Effector CD8-positive, alpha-beta T cell (primary cell): ENCODE measurements at regions not wholly inside any gene's neighbourhood (a gene's known extent, or its start where the extent isn't known, plus 50 kb on each side); places are given as distances from the start of the nearest gene placed in this dataset.

Source experiments
- DNase-seq: peaks from one replicate; lab custom pipeline; 2025; lab: John Stamatoyannopoulos, UW

DNA sequence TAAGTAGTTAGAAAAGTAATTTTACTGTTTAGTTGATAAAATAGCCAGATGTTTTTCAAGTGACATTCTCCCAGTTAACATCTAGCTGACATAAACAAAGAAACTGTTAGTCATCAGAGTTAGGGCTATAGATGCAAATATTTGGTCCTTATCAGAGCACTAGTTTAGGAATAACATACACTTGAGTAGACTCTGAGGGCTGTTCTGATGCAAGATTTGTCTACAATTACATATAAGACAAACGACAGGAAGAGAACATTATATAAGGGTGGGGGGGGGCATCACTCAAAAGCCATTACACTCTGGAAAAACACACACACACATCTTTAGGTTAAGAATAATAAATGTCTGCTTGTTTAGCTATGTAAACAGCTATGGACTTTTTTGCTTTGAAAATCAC lies 554.4 kb upstream of the LRRTM1 start:
- no peak for DNase-seq

DNA sequence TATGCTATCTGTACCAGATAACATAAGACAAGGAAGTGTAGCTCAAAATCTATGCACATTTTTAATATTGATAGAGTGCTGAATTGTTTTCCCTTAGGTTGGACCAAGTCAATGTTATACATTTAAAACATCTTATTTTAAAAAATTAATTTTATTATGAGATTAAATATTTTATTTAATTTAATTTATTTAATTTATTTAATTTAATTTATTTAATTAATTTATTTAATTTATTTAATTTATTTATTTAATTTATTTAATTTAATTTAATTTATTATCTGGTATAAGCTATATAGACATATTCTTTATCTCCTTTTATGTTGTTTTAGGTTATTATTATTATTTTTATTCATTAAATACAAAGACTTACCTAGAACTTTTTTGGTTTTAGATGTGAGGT lies 551.7 kb upstream of the LRRTM1 start:
- DNase-seq, result no peak

- no peak for DNase-seq
These were observed 550.3 kb upstream of the LRRTM1 start for GRCh38 chr2:80854831-80855230.

GRCh38 chr2:80852808-80853139 lies 548.2 kb upstream of the LRRTM1 start:
- no peak for DNase-seq

DNA sequence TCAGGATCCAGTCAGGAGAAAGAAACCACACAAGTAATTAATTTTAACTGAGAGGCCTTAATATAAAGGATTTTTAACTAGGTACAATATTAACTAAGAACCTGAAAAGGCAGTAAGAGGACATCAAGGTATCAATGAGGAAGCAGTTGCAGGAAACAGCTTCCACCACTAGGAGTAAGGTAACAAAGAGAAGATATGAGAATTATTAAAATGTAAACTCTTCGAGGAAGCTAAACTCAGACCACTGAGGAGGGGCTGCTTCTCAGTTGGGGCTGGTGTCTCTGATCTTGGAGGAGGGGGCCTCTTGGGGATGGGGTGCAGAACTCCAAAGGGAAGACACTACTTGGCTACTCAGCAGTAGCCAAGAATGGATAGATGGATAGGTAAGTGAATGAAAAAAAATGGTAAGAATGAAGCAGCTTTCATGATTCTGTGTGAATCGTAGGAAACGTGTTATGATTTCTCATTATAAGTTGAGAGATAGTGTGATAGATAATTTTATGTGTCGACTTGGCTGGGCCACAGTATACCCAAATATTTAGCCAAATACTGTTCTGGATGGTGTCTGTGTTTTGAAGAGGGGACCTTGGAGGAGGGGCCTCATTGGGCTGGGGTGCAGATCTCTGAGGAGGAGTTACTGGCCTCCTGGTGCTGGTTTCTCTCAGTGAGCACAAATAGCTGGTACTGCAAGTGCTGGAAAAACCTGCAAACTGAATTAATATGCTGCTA lies 547.7 kb upstream of the LRRTM1 start:
- no peak for DNase-seq

- DNase-seq, result no peak
These were observed 526.3 kb upstream of the LRRTM1 start for GRCh38 chr2:80830891-80831290.

DNA sequence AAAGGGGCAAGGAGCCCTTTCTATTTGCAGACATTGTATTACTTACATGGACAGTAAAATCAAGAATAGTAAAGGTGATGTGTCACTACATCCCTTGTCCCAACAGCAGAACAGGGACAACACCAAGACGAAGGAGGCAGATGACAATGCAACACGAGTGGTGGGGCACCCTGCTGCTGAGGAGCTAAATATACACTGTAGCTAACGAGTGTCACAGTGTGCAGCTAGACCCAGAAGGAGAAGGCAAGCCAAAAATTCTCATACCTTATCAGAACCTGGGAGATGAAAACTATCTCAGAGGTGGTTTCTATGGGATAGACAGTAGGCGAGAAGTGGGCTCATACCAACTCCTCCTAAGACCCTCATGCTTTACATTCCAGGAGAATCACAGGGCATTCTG lies 518.4 kb upstream of the LRRTM1 start:
- DNase-seq, result no peak

GRCh38 chr2:80815259-80815658 lies 510.7 kb upstream of the LRRTM1 start:
- no peak for DNase-seq

- DNase-seq, result no peak
These were observed 482.0 kb upstream of the LRRTM1 start for GRCh38 chr2:80786584-80786983.

DNA sequence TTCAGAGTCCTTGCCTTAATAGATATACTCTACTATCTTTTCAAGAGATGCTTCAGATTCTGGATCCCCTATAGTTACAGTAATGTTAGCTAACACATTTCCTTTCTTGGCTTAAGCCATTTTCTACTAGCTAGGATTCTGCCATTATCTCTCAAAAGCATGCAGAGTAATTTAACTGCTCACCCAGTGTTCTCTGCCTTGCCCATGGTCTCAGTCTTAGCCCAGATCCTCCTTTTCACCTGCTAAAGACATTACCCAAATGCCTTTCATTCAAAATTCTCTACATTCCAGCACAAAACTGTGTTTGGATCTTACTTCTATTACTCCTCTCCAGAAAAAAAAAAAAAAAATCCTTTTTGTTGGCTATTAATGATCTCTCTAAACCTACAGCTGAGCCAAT lies 474.2 kb upstream of the LRRTM1 start:
- DNase-seq, result no peak

DNA sequence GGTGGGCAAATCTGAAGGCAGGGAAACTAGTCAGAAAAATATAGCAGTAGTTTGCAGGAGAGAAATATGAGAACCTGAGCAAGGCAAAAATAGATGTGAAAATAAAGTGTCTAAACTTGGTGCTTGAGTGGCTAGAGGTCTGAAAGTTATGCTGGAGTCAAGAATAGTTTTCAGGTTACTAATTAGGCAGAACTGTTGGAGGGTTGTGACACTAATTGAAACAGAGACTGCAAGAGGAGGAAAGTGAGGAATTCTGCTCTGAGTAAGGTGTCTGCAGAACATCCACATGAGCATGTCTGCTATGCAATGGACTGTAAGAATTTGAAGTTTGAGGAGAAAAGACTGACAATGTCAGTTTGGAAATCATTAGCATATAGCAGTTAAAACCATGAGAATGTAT lies 444.0 kb upstream of the LRRTM1 start:
- DNase-seq, result no peak

DNA sequence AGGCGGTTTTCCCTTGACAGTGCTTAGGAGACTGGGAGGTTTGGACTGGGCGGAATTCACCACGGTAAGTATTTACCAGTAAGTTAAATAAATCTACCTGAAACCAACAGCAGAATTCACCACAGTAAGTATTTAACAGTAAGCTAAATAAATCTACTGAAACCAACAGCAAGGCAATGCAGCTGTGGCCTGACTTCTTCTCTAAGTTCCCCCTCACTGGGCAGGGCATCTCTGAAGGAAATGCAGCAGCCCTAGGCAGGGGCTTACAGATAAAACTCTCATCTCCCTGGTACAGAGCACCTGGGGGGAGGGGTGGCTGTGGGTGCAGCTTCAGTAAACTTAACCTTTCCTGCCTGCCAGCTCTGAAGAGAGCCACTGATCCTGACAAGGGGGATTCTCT lies 432.5 kb upstream of the LRRTM1 start:
- no peak for DNase-seq

DNA sequence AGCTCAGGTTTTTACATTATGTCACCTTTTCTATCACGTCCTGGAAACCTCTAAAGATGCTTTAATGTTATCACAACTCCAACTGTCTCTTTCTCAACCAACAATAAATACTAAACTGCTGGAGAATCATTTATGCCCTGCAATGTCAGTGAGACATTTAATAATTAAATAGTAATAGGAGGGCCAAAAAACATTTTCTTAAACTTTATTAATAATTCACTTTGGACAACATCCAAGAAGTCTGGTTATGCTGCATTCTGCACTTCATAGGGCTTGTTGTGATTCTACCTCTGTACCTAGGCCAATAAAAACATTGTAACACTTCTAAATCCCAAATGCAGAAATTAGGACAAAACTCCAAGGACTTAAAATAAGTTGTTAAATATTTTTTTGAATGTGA lies 420.4 kb upstream of the LRRTM1 start:
- DNase-seq, result no peak

- no peak for DNase-seq
These were observed 418.3 kb upstream of the LRRTM1 start for GRCh38 chr2:80722803-80723202.

- DNase-seq, result no peak
These were observed 415.1 kb upstream of the LRRTM1 start for GRCh38 chr2:80719607-80720006.

DNA sequence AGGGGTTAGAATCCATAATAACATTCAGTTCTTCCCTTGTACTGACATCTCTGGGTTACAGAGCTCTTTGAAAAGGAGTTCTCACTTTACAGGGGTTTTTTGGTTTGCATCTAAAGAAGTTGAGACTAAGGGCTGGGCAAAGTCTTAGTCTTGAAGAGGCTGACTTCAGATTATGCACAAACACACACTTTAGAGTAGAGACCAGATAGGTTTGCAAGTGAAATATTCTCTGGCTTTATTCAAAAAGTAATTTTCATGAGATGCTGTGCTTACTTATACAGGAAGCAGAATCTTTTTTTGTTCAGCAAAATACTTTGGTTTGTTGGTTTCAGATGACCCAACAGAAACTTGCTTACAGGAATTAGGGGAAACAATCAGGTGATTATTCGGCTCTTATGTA lies 410.9 kb upstream of the LRRTM1 start:
- DNase-seq, result no peak

- DNase-seq, result no peak
These were observed 407.4 kb upstream of the LRRTM1 start for GRCh38 chr2:80711915-80712314.

DNA sequence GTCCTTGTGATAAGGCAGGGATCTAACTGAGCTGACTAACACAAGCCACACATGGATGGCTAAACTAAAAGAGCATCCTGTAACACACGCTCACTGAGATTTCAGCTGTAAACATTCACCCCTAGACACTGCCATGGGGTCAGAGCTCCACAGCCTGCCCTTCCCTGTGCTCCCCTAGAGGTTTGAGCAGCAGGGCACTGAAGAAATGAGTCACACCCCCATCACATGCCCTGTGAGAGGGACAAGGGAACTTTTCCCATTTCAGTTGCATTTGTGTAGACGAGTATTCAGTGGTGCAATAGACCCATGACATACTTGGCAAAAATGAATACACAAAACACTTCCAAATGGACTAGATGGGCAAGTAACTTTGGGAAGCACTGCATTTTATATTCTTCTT lies 402.4 kb upstream of the LRRTM1 start:
- DNase-seq, result no peak

DNA sequence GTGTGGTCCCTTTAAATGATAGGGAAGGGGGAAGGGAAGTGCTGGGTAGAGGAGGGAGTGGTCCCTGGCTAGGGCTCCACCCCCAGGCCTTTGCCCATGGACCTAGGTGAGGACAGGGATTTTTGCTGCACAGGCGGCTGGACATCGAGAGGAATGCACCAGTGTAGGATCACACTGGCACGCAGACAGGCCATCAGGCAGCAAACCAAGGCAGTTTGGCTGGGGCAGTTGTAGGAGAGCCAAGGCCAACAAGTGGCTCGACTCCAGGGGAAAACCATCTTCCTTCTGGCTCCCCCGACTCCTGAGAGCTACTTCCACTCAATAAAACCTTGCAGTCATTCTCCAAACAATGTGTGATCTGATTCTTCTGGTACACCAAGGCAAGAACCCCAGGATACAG lies 402.0 kb upstream of the LRRTM1 start:
- no peak for DNase-seq

DNA sequence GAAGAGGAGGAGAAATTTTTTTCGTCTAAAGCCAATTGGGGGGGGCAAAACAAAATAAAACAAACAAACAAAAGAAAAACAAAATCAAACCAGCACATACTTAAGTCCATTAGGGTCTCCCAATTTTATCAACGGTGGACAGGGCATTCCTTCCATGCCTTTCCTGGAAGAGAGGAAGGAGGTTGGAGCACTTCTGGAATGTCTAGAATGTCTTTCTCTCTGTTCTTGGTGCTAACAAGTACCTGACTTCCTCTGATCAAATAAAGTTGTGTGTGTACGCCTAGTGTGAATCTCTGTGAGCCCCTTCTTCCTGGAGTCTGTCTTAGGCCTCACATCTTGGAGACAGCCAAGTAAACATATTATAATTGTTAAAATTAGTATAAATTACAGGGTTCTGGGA lies 399.0 kb upstream of the LRRTM1 start:
- no peak for DNase-seq

- no peak for DNase-seq
These were observed 396.4 kb upstream of the LRRTM1 start for GRCh38 chr2:80700961-80701360.
